Caco-2 (cell line): ENCODE measurements at regions not wholly inside any gene's neighbourhood (a gene's known extent, or its start where the extent isn't known, plus 50 kb on each side); places are given as distances from the start of the nearest gene placed in this dataset.

Source experiments
- BruUV-seq: library from RNA; stranded (reverse); fragments of 400-500 nt; replicated peaks from 2 replicates; lab custom pipeline; 2021; lab: Mats Ljungman, UMichigan
- CTCF ChIA-PET: fragments of 300-600 bp; sonication (Branson Sonifier 250); formaldehyde crosslinking; loops from one replicate; lab custom pipeline; 2022; ENCODE audit warnings: antibody characterized with exemption; lab: Charles Lee
- POLR2A ChIA-PET: fragments of 300-600 bp; sonication (Branson Sonifier 250); formaldehyde crosslinking; loops from one replicate; lab custom pipeline; 2022; ENCODE audit warnings: antibody characterized with exemption; lab: Charles Lee
- DNase-seq, 2 experiments: peaks; one replicate each; pipeline versions ENCODE4 v3.0.0 to v3.0.0-alpha.2; 2020 to 2022
- H3K27me3 ChIP-seq: replicated peaks from 2 replicates; pipeline ENCODE4 v1.6.0; 2011; ENCODE audit warnings: low read length; ENCODE audit not compliant: control insufficient read depth, insufficient read depth
- H3K36me3 ChIP-seq: 2 replicates; pipeline ENCODE4 v1.5.1; 2011; ENCODE audit warnings: low read length; ENCODE audit not compliant: control insufficient read depth, insufficient read depth
- H3K4me1 ChIP-seq: fragments of 250-450 bp; sonication (Bioruptor Pico); 2 replicates; pipeline ENCODE4 v1.5.1; 2020; ENCODE audit warnings: mild to moderate bottlenecking
- H3K4me3 ChIP-seq: 2 replicates; pipeline ENCODE4 v1.5.1; 2011; ENCODE audit warnings: low read depth, mild to moderate bottlenecking, control low read depth, low read length
- H3K9me3 ChIP-seq: fragments of 250-450 bp; sonication (Bioruptor Pico); 2 replicates; pipeline ENCODE4 v1.5.1; 2020; ENCODE audit warnings: mild to moderate bottlenecking, moderate library complexity
- H3K27ac Mint-ChIP-seq: one replicate; pipeline ENCODE4 v1.8.0; 2022; ENCODE audit warnings: mixed read lengths; ENCODE audit not compliant: unreplicated experiment
- H3K27me3 Mint-ChIP-seq: one replicate; pipeline ENCODE4 v1.8.0; 2022; ENCODE audit warnings: mixed read lengths; ENCODE audit not compliant: insufficient read depth, unreplicated experiment
- H3K36me3 Mint-ChIP-seq: one replicate; pipeline ENCODE4 v1.8.0; 2022; ENCODE audit warnings: mild to moderate bottlenecking, mixed read lengths; ENCODE audit not compliant: insufficient read depth, unreplicated experiment
- H3K4me1 Mint-ChIP-seq: one replicate; pipeline ENCODE4 v1.8.0; 2022; ENCODE audit warnings: low read depth, mixed read lengths; ENCODE audit not compliant: unreplicated experiment
- H3K4me3 Mint-ChIP-seq: one replicate; pipeline ENCODE4 v1.8.0; 2022; ENCODE audit warnings: mild to moderate bottlenecking, moderate library complexity, mixed read lengths; ENCODE audit not compliant: unreplicated experiment
- H3K9me3 Mint-ChIP-seq: one replicate; pipeline ENCODE4 v1.8.0; 2022; ENCODE audit warnings: mixed read lengths; ENCODE audit not compliant: unreplicated experiment
- CTCF ChIP-seq, 2 experiments: fragments of 200-600 bp in 1 of 2; IDR thresholded peaks; 1 replicate in 1 of 2; 2 replicates in 1 of 2; pipeline versions ENCODE4 v1.5.1 to v1.8.0; 2011 to 2022; ENCODE audit warnings: antibody characterized with exemption in 1 of 2, control low read depth in 1 of 2, inconsistent platforms in 1 of 2, low read depth in 1 of 2, low read length in 1 of 2, mild to moderate bottlenecking in 1 of 2, moderate library complexity in 1 of 2; ENCODE audit not compliant: insufficient read depth in 1 of 2, severe bottlenecking in 1 of 2, unreplicated experiment in 1 of 2
- intact Hi-C: fragments of 100-400 bp; cut with micrococcal nuclease; formaldehyde crosslinking; loops from one replicate; pipeline ENCODE4 v1.10.0; 2022; ENCODE audit not compliant: unreplicated experiment

GRCh38 chr11:42770444-42771065, 541.2 kb upstream of the API5 start:
- Mint-ChIP-seq H3K27me3 (peaks cover 6% of the 10 kb centered on the region), H3K4me1 (no peaks in the 10 kb centered on the region), H3K4me3 (no peak overlapping the region), H3K36me3 (no peaks in the 10 kb centered on the region), H3K27ac (no peak overlapping the region), H3K9me3 (no peaks in the 10 kb centered on the region)
- peak in 1 of 2 experiments; percentile 31 for DNase-seq
- Histone ChIP-seq H3K4me3 (no peak overlapping the region), H3K9me3 (no peaks in the 10 kb centered on the region), H3K27me3 (no peaks in the 10 kb centered on the region), H3K36me3 (no peaks in the 10 kb centered on the region), H3K4me1 (no peaks in the 10 kb centered on the region)
- peak; percentile 73 to 80 for TF ChIP-seq CTCF (IDR thresholded peaks at IDR 0.05; ENCODE audit: insufficient read depth in 1 of 2, low read depth in 1 of 2, low read length in 1 of 2, severe bottlenecking in 1 of 2, unreplicated experiment in 1 of 2)
- POLR2A ChIA-PET = no interaction called here
- CTCF ChIA-PET = interaction anchor here (1.0 to 2.1 kb wide), 3 partner anchors 360 to 512 kb away, joined by 3 to 13 read pairs (median 10); no protein-coding TSS in a partner anchor
- intact Hi-C loops = loop anchor here (1.0 kb wide), 4 partner anchors 251 to 513 kb away; no protein-coding TSS in a partner anchor
- no TSS peak for BruUV-seq

- POLR2A ChIA-PET = no interaction called here
- TF ChIP-seq CTCF (IDR thresholded peaks at IDR 0.05; ENCODE audit: insufficient read depth in 1 of 2, low read depth in 1 of 2, low read length in 1 of 2, severe bottlenecking in 1 of 2, unreplicated experiment in 1 of 2) = no peak
- Mint-ChIP-seq H3K27ac (no peak overlapping the region), H3K4me1 (no peaks in the 10 kb centered on the region), H3K9me3 (no peaks in the 10 kb centered on the region), H3K27me3 (peaks cover 6% of the 10 kb centered on the region), H3K36me3 (no peaks in the 10 kb centered on the region), H3K4me3 (no peak overlapping the region)
- H3K4me1 ChIP-seq = no peaks in the 10 kb centered on the region
- BruUV-seq = no TSS peak
- H3K27me3 ChIP-seq = no peaks in the 10 kb centered on the region
- intact Hi-C loops = no loop called here
- no peaks in the 10 kb centered on the region for H3K9me3 ChIP-seq
- no peak overlapping the region for H3K4me3 ChIP-seq
- H3K36me3 ChIP-seq = no peaks in the 10 kb centered on the region
- CTCF ChIA-PET = interaction anchor here (0.5 kb wide), 1 partner anchor 596 kb away, joined by 3 read pairs; no protein-coding TSS in a partner anchor
- no peak for DNase-seq
These were observed 538.9 kb upstream of the API5 start for GRCh38 chr11:42772886-42773285.

GRCh38 chr11:42773729-42774128, 538.1 kb upstream of the API5 start:
- POLR2A ChIA-PET = no interaction called here
- H3K27me3 Mint-ChIP-seq = peaks cover 6% of the 10 kb centered on the region
- H3K4me1 Mint-ChIP-seq = no peaks in the 10 kb centered on the region
- BruUV-seq = no TSS peak
- no peak for DNase-seq
- CTCF ChIA-PET = no interaction called here
- H3K36me3 ChIP-seq = no peaks in the 10 kb centered on the region
- H3K36me3 Mint-ChIP-seq = no peaks in the 10 kb centered on the region
- TF ChIP-seq CTCF (IDR thresholded peaks at IDR 0.05; ENCODE audit: insufficient read depth in 1 of 2, low read depth in 1 of 2, low read length in 1 of 2, severe bottlenecking in 1 of 2, unreplicated experiment in 1 of 2) = no peak
- intact Hi-C loops = no loop called here
- no peak overlapping the region for H3K27ac Mint-ChIP-seq
- H3K27me3 ChIP-seq = no peaks in the 10 kb centered on the region
- no peaks in the 10 kb centered on the region for H3K9me3 ChIP-seq
- no peaks in the 10 kb centered on the region for H3K9me3 Mint-ChIP-seq
- no peak overlapping the region for H3K4me3 ChIP-seq
- no peak overlapping the region for H3K4me3 Mint-ChIP-seq
- H3K4me1 ChIP-seq = no peaks in the 10 kb centered on the region
